IMR-90 (cell line): ENCODE measurements at regions not wholly inside any gene's neighbourhood (a gene's known extent, or its start where the extent isn't known, plus 50 kb on each side); places are given as distances from the start of the nearest gene placed in this dataset.

Experiments used
- ATAC-seq: fragments of 200-7000 bp; cut with Tn5 transposase; 2 replicates; pipeline ENCODE4 v1.9.1; 2020; ENCODE audit warnings: low read depth, mild to moderate bottlenecking, moderate library complexity
- BruUV-seq: library from RNA; stranded (reverse); fragments of 400-500 nt; replicated peaks from 2 replicates; lab custom pipeline; 2021; lab: Mats Ljungman, UMichigan
- CTCF ChIA-PET: fragments of 300-600 bp; formaldehyde crosslinking; extraction: SDS; loops from one replicate; lab custom pipeline; 2021; ENCODE audit warnings: antibody characterized with exemption; lab: Yijun Ruan, JAX
- POLR2A ChIA-PET: fragments of 300-600 bp; sonication (Branson Sonifier 250); formaldehyde crosslinking; loops from one replicate; lab custom pipeline; 2022; ENCODE audit warnings: antibody characterized with exemption; ENCODE audit not compliant: unreplicated experiment; lab: Charles Lee
- DNase-seq: peaks from one replicate; pipeline ENCODE4 v3.0.0; 2013
- H2AFZ ChIP-seq: replicated peaks from 2 replicates; pipeline ENCODE3; 2013; ENCODE audit warnings: low read length, mild to moderate bottlenecking; ENCODE audit not compliant: poor library complexity
- H2AK5ac ChIP-seq: 2 replicates; pipeline ENCODE4 v1.6.1; 2013; ENCODE audit warnings: low read depth, low read length, inconsistent platforms
- H2AK9ac ChIP-seq: replicated peaks from 2 replicates; pipeline ENCODE3; 2013; ENCODE audit warnings: mild to moderate bottlenecking, low read depth, low read length, moderate library complexity; ENCODE audit not compliant: poor library complexity
- H2BK120ac ChIP-seq: 2 replicates; pipeline ENCODE4 v1.6.1; 2013; ENCODE audit warnings: low read depth, low read length, inconsistent platforms
- H2BK15ac ChIP-seq: 3 replicates; pipeline ENCODE4 v1.6.1; 2013; ENCODE audit warnings: low read depth, low read length, inconsistent platforms
- H2BK20ac ChIP-seq: 2 replicates; pipeline ENCODE4 v1.6.1; 2013; ENCODE audit warnings: low read depth, mild to moderate bottlenecking, inconsistent platforms, low read length, moderate library complexity
- H2BK5ac ChIP-seq: 2 replicates; pipeline ENCODE4 v1.6.1; 2013; ENCODE audit warnings: mild to moderate bottlenecking, low read depth, low read length, inconsistent platforms; ENCODE audit not compliant: poor library complexity, severe bottlenecking
- H3K14ac ChIP-seq: replicated peaks from 2 replicates; pipeline ENCODE4 v1.6.1; 2013; ENCODE audit warnings: low read depth, low read length, inconsistent platforms
- H3K18ac ChIP-seq: 2 replicates; pipeline ENCODE4 v1.6.1; 2013; ENCODE audit warnings: low read depth, low read length, control low read depth
- H3K23ac ChIP-seq: 2 replicates; pipeline ENCODE4 v1.6.1; 2013; ENCODE audit warnings: low read depth, low read length, inconsistent platforms
- H3K27ac ChIP-seq: 2 replicates; pipeline ENCODE4 v1.5.1; 2013; ENCODE audit warnings: mild to moderate bottlenecking, control low read depth, low read length; ENCODE audit not compliant: insufficient read depth
- H3K27me3 ChIP-seq: 2 replicates; pipeline ENCODE4 v1.6.1; 2013; ENCODE audit warnings: low read length; ENCODE audit not compliant: control insufficient read depth, insufficient read depth
- H3K36me3 ChIP-seq: 2 replicates; pipeline ENCODE4 v1.6.1; 2013; ENCODE audit warnings: low read length, mixed read lengths; ENCODE audit not compliant: control insufficient read depth, insufficient read depth
- H3K4ac ChIP-seq: 2 replicates; pipeline ENCODE4 v1.6.1; 2013; ENCODE audit warnings: low read depth, low read length, inconsistent platforms
- H3K4me1 ChIP-seq: 2 replicates; pipeline ENCODE4 v1.6.1; 2013; ENCODE audit warnings: low read length, mixed read lengths; ENCODE audit not compliant: control insufficient read depth, insufficient read depth
- H3K4me2 ChIP-seq: 2 replicates; pipeline ENCODE4 v1.6.1; 2013; ENCODE audit warnings: low read depth, mild to moderate bottlenecking, control low read depth, low read length, moderate library complexity
- H3K4me3 ChIP-seq: 2 replicates; pipeline ENCODE4 v1.5.1; 2013; ENCODE audit warnings: low read depth, mild to moderate bottlenecking, control low read depth, low read length, moderate library complexity; ENCODE audit not compliant: insufficient read depth
- H3K56ac ChIP-seq: 2 replicates; pipeline ENCODE4 v1.6.1; 2013; ENCODE audit warnings: low read length, inconsistent platforms; ENCODE audit not compliant: insufficient read depth; ENCODE audit errors: extremely low read depth
- H3K79me1 ChIP-seq, 2 experiments: 2 replicates each; pipeline ENCODE4 v1.6.1; 2013; ENCODE audit warnings: low read length in 2 of 2, inconsistent platforms in 1 of 2, low read depth in 1 of 2
- H3K9ac ChIP-seq: 2 replicates; pipeline ENCODE4 v1.6.1; 2013; ENCODE audit warnings: low read depth, low read length, control low read depth
- H3K9me1 ChIP-seq: 2 replicates; pipeline ENCODE4 v1.6.1; 2013; ENCODE audit warnings: low read length, inconsistent platforms; ENCODE audit not compliant: insufficient read depth
- H3K9me3 ChIP-seq: 2 replicates; pipeline ENCODE4 v1.6.1; 2013; ENCODE audit warnings: low read length; ENCODE audit not compliant: control insufficient read depth, insufficient read depth
- H4K20me1 ChIP-seq: 2 replicates; pipeline ENCODE4 v1.6.1; 2013; ENCODE audit warnings: low read length, inconsistent platforms; ENCODE audit not compliant: insufficient read depth
- H4K5ac ChIP-seq: 2 replicates; pipeline ENCODE4 v1.6.1; 2013; ENCODE audit warnings: mild to moderate bottlenecking, low read depth, low read length, control low read depth
- H4K8ac ChIP-seq, 2 experiments: 2 replicates each; pipeline ENCODE4 v1.6.1; 2013; ENCODE audit warnings: low read depth in 2 of 2, low read length in 2 of 2, control low read depth in 1 of 2, inconsistent platforms in 1 of 2
- H4K91ac ChIP-seq: 2 replicates; pipeline ENCODE4 v1.6.1; 2013; ENCODE audit warnings: low read depth, low read length, inconsistent platforms; ENCODE audit not compliant: insufficient read depth
- BHLHE40 ChIP-seq: fragments of 150-350 bp; IDR thresholded peaks from 2 replicates; pipeline ENCODE4 v1.6.1; 2016; ENCODE audit warnings: mild to moderate bottlenecking, low read depth, low read length
- CEBPB ChIP-seq: IDR thresholded peaks from 2 replicates; pipeline ENCODE4 v1.6.1; 2012; ENCODE audit warnings: low read depth, low read length, improper control_type of control experiment
- CHD1 ChIP-seq: IDR thresholded peaks from 2 replicates; pipeline ENCODE4 v1.6.1; 2012; ENCODE audit warnings: low read depth, low read length, improper control_type of control experiment
- FOS ChIP-seq: fragments of 150-350 bp; IDR thresholded peaks from 2 replicates; pipeline ENCODE4 v1.6.1; 2016; ENCODE audit warnings: low read depth, low read length
- MAFK ChIP-seq: IDR thresholded peaks from 2 replicates; pipeline ENCODE4 v1.6.1; 2012; ENCODE audit warnings: low read depth, low read length, improper control_type of control experiment
- MAZ ChIP-seq: IDR thresholded peaks from 2 replicates; pipeline ENCODE4 v1.6.1; 2012; ENCODE audit warnings: low read depth, mild to moderate bottlenecking, low read length, improper control_type of control experiment, moderate library complexity, borderline replicate concordance
- MXI1 ChIP-seq: IDR thresholded peaks from 2 replicates; pipeline ENCODE4 v1.6.1; 2012; ENCODE audit warnings: low read depth, mild to moderate bottlenecking, low read length, moderate library complexity, borderline replicate concordance
- NFE2L2 ChIP-seq: fragments of 150-350 bp; IDR thresholded peaks from 2 replicates; pipeline ENCODE4 v1.6.1; 2016; ENCODE audit warnings: low read depth, mild to moderate bottlenecking, low read length
- POLR2A ChIP-seq: IDR thresholded peaks from 2 replicates; pipeline ENCODE4 v1.6.1; 2012; ENCODE audit warnings: mild to moderate bottlenecking, low read depth, low read length
- RAD21 ChIP-seq: IDR thresholded peaks from 2 replicates; pipeline ENCODE4 v1.6.1; 2012; ENCODE audit warnings: low read length, improper control_type of control experiment
- RCOR1 ChIP-seq: IDR thresholded peaks from 2 replicates; pipeline ENCODE4 v1.6.1; 2012; ENCODE audit warnings: mild to moderate bottlenecking, low read length, improper control_type of control experiment; ENCODE audit not compliant: insufficient replicate concordance
- RFX5 ChIP-seq: IDR thresholded peaks from 2 replicates; pipeline ENCODE4 v1.8.0; 2012; ENCODE audit warnings: low read depth, mild to moderate bottlenecking, low read length, moderate library complexity
- SMC3 ChIP-seq: fragments of 150-350 bp; IDR thresholded peaks from 2 replicates; pipeline ENCODE4 v1.6.1; 2016; ENCODE audit warnings: low read depth, mild to moderate bottlenecking, antibody characterized with exemption, low read length, moderate library complexity
- WGBS, 2 experiments: methylation state at CpG; one replicate each; pipeline versions ENCODE4 v1.1.5 to v1.1.7; 2013; ENCODE audit warnings: missing lambda C conversion rate in 2 of 2; ENCODE audit not compliant: insufficient read length in 1 of 2; ENCODE audit errors: extremely low coverage in 2 of 2; 5-methylcytosine and 5-hydroxymethylcytosine counted together
- dilution Hi-C: fragments of 300-500 bp; cut with HindIII; formaldehyde crosslinking; loops from one replicate; pipeline ENCODE4 v1.14.3; 2018; ENCODE audit warnings: low sequenced_read_pairs; ENCODE audit not compliant: unreplicated experiment
- in situ Hi-C: fragments of 300-500 bp; cut with MboI; formaldehyde crosslinking; loops from 3 replicates; pipeline ENCODE4 v1.14.3; 2019; ENCODE audit warnings: low sequenced_read_pairs, inconsistent platforms, mixed read lengths
- intact Hi-C: fragments of 100-400 bp; cut with micrococcal nuclease; formaldehyde crosslinking; loops from 2 replicates; pipeline ENCODE4 v1.10.0; 2022
- TF ChIP-seq, protein P1 (sequence below): fragments of 150-350 bp; IDR thresholded peaks from 2 replicates; pipeline ENCODE4 v1.6.1; 2016; ENCODE audit warnings: low read depth, mild to moderate bottlenecking, low read length, moderate library complexity, borderline replicate concordance
- TF ChIP-seq, protein P2 (sequence below): fragments of 150-350 bp; IDR thresholded peaks from 2 replicates; pipeline ENCODE4 v1.6.1; 2017; ENCODE audit warnings: mild to moderate bottlenecking, antibody characterized with exemption, low read length, low read depth
- TF ChIP-seq, protein P3 (sequence below): conservative IDR thresholded peaks from 2 replicates; pipeline ENCODE4 v1.5.1; 2012; ENCODE audit warnings: mild to moderate bottlenecking, low read depth, low read length, improper control_type of control experiment

DNA sequence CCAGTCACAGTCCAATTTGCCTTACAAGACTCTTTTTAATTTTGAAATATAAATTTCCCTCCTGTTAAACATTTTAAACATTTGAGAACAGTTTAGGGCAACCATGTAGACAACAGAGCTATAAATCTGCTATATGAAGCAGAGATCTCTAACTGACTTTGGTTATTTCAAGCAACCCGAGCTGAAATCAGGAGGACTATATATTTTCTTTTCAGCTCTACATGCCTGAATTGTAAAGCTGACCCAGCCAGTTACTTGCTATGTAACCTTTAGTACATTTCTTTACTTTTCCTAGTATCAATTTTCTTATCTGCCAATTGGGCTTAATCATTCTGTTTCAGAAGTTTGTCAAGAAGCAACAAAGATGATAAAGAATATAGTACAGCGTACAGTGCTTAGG lies 457.4 kb upstream of the NECTIN3 start:
- Histone ChIP-seq H3K18ac (no peak overlapping the region), H3K9ac (no peak overlapping the region), H3K36me3 (no peaks in the 10 kb centered on the region), H2BK5ac (no peak overlapping the region), H2AFZ (no peak overlapping the region), H2BK15ac (no peak overlapping the region), H3K27ac (no peak overlapping the region), H4K8ac (no peak overlapping the region), H3K27me3 (no peaks in the 10 kb centered on the region), H3K9me1 (no peaks in the 10 kb centered on the region), H3K79me1 (no peaks in the 10 kb centered on the region), H2BK20ac (no peak overlapping the region), H4K5ac (no peak overlapping the region), H3K23ac (no peak overlapping the region), H3K4ac (no peak overlapping the region), H2BK120ac (no peak overlapping the region), H3K4me1 (no peaks in the 10 kb centered on the region), H2AK9ac (no peak overlapping the region), H4K20me1 (no peaks in the 10 kb centered on the region), H3K56ac (no peak overlapping the region), H3K4me3 (no peak overlapping the region), H4K91ac (no peak overlapping the region), H3K14ac (no peak overlapping the region), H3K9me3 (no peaks in the 10 kb centered on the region), H3K4me2 (no peak overlapping the region), H2AK5ac (no peak overlapping the region)
- ATAC-seq (no peak), DNase-seq (no peak)
- in situ Hi-C loops: no loop called here
- TF ChIP-seq SMC3: no peak
- no peak for TF ChIP-seq MAZ
- TF ChIP-seq, protein P1, sequence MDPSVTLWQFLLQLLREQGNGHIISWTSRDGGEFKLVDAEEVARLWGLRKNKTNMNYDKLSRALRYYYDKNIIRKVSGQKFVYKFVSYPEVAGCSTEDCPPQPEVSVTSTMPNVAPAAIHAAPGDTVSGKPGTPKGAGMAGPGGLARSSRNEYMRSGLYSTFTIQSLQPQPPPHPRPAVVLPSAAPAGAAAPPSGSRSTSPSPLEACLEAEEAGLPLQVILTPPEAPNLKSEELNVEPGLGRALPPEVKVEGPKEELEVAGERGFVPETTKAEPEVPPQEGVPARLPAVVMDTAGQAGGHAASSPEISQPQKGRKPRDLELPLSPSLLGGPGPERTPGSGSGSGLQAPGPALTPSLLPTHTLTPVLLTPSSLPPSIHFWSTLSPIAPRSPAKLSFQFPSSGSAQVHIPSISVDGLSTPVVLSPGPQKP: no peak
- TF ChIP-seq BHLHE40: no peak
- no peak for TF ChIP-seq NFE2L2
- TF ChIP-seq FOS: no peak
- TF ChIP-seq CEBPB: no peak
- TF ChIP-seq MAFK: no peak
- TF ChIP-seq, protein P2, sequence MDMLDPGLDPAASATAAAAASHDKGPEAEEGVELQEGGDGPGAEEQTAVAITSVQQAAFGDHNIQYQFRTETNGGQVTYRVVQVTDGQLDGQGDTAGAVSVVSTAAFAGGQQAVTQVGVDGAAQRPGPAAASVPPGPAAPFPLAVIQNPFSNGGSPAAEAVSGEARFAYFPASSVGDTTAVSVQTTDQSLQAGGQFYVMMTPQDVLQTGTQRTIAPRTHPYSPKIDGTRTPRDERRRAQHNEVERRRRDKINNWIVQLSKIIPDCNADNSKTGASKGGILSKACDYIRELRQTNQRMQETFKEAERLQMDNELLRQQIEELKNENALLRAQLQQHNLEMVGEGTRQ: no peak
- TF ChIP-seq, protein P3, sequence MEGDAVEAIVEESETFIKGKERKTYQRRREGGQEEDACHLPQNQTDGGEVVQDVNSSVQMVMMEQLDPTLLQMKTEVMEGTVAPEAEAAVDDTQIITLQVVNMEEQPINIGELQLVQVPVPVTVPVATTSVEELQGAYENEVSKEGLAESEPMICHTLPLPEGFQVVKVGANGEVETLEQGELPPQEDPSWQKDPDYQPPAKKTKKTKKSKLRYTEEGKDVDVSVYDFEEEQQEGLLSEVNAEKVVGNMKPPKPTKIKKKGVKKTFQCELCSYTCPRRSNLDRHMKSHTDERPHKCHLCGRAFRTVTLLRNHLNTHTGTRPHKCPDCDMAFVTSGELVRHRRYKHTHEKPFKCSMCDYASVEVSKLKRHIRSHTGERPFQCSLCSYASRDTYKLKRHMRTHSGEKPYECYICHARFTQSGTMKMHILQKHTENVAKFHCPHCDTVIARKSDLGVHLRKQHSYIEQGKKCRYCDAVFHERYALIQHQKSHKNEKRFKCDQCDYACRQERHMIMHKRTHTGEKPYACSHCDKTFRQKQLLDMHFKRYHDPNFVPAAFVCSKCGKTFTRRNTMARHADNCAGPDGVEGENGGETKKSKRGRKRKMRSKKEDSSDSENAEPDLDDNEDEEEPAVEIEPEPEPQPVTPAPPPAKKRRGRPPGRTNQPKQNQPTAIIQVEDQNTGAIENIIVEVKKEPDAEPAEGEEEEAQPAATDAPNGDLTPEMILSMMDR: no peak
- TF ChIP-seq RCOR1: no peak
- TF ChIP-seq RAD21: no peak
- TF ChIP-seq RFX5: no peak
- no peak for TF ChIP-seq CHD1
- no peak for TF ChIP-seq MXI1
- TF ChIP-seq POLR2A: no peak
- ChIA-PET CTCF (no interaction called here), POLR2A (interaction anchor here (0.6 kb wide), 1 partner anchor 281 kb away, joined by 4 read pairs; no protein-coding TSS in a partner anchor)
- no TSS peak for BruUV-seq
- no CpG with 5 or more reads among the region's 2 CpGs for WGBS, 2 experiments
- intact Hi-C loops: no loop called here
- dilution Hi-C loops: no loop called here
